HepG2 (cell line): ENCODE measurements at regions not wholly inside any gene's neighbourhood (a gene's known extent, or its start where the extent isn't known, plus 50 kb on each side); places are given as distances from the start of the nearest gene placed in this dataset.

Source experiments
- ATAC-seq: fragments of 200-7000 bp; cut with Tn5 transposase; 3 replicates; pipeline ENCODE4 v1.9.1; 2020; ENCODE audit warnings: mild to moderate bottlenecking, moderate library complexity
- BruUV-seq: library from RNA; stranded (reverse); fragments of 400-500 nt; replicated peaks from 2 replicates; lab custom pipeline; 2021; lab: Mats Ljungman, UMichigan
- CTCF ChIA-PET: fragments of 300-600 bp; formaldehyde crosslinking; extraction: SDS; loops from one replicate; lab custom pipeline; 2021; ENCODE audit warnings: low total read pairs, inconsistent platforms, low intra/inter-chr PET ratio; lab: Yijun Ruan, JAX
- POLR2A ChIA-PET: fragments of 350-600 bp; sonication (Branson Sonifier 250); formaldehyde crosslinking; loops from one replicate; lab custom pipeline; 2020; ENCODE audit warnings: antibody characterized with exemption, inconsistent platforms; lab: Yijun Ruan, JAX
- DNase-seq: peaks from one replicate; pipeline ENCODE4 v3.0.0-alpha.2; 2015; ENCODE audit warnings: low spot score
- FAIRE-seq: peaks from 3 replicates; lab custom pipeline; 2011; peaks lifted over from hg19 to GRCh38; lab: Jason Lieb, UNC
- H2AFZ ChIP-seq: one replicate; pipeline ENCODE4 v1.6.1; 2011; ENCODE audit warnings: low read length, inconsistent platforms
- H3K27ac ChIP-seq: fragments of 300-600 bp; 3 replicates; pipeline ENCODE4 v1.8.0; 2011; ENCODE audit warnings: mixed run types, mild to moderate bottlenecking, mixed read lengths, low read length, inconsistent platforms; ENCODE audit not compliant: insufficient read depth; ENCODE audit errors: extremely low read length
- H3K27me3 ChIP-seq, 2 experiments: fragments of 200-600 bp in 1 of 2; 2 replicates in 1 of 2; 3 replicates in 1 of 2; pipeline versions ENCODE4 v1.6.0 to v1.8.0; 2011; ENCODE audit warnings: low read length in 2 of 2, mild to moderate bottlenecking in 2 of 2, moderate library complexity in 2 of 2, inconsistent platforms in 1 of 2; ENCODE audit not compliant: insufficient read depth in 2 of 2, control insufficient read depth in 1 of 2
- H3K36me3 ChIP-seq, 2 experiments: fragments of 200-600 bp in 1 of 2; replicated peaks in 1 of 2; 2 replicates in 1 of 2; 3 replicates in 1 of 2; pipeline versions ENCODE4 v1.5.1 to v1.8.0; 2011; ENCODE audit warnings: low read length in 2 of 2, inconsistent platforms in 1 of 2; ENCODE audit not compliant: insufficient read depth in 2 of 2, control insufficient read depth in 1 of 2
- H3K4me1 ChIP-seq: 2 replicates; pipeline ENCODE4 v1.5.1; 2012; ENCODE audit warnings: low read length, inconsistent platforms; ENCODE audit not compliant: insufficient read depth
- H3K4me2 ChIP-seq: 2 replicates; pipeline ENCODE4 v1.6.0; 2011; ENCODE audit warnings: low read depth, low read length, inconsistent platforms
- H3K4me3 ChIP-seq, 3 experiments: fragments of 200-600 bp in 1 of 3; sonication (generic), shearing (Covaris generic) in 1 of 3; replicated peaks in 1 of 3; 2 replicates each; pipeline ENCODE4 v1.5.1; 2011 to 2016; ENCODE audit warnings: low read length in 3 of 3, inconsistent platforms in 2 of 3, low read depth in 2 of 3, mild to moderate bottlenecking in 2 of 3, control low read depth in 1 of 3, mixed read lengths in 1 of 3; ENCODE audit not compliant: insufficient read depth in 1 of 3
- H3K79me2 ChIP-seq: one replicate; pipeline ENCODE4 v1.6.1; 2011; ENCODE audit warnings: low read length, inconsistent platforms; ENCODE audit not compliant: insufficient read depth
- H3K9ac ChIP-seq: 2 replicates; pipeline ENCODE4 v1.6.0; 2011; ENCODE audit warnings: mild to moderate bottlenecking, low read depth, low read length, inconsistent platforms; ENCODE audit not compliant: insufficient read depth
- H3K9me3 ChIP-seq: 2 replicates; pipeline ENCODE4 v1.5.1; 2012; ENCODE audit warnings: mild to moderate bottlenecking, low read length
- H4K20me1 ChIP-seq: 2 replicates; pipeline ENCODE4 v1.6.0; 2011; ENCODE audit warnings: inconsistent platforms, mild to moderate bottlenecking, low read length, moderate library complexity; ENCODE audit not compliant: insufficient read depth
- HNF1A ChIP-seq, 2 experiments: sonication (generic) in 1 of 2; formaldehyde crosslinking in 1 of 2; IDR thresholded peaks; 2 replicates each; pipeline versions ENCODE4 v1.4.0 to v1.6.1; 2016 to 2020; ENCODE audit warnings: borderline replicate concordance in 1 of 2, low read depth in 1 of 2, mild to moderate bottlenecking in 1 of 2, missing genetic modification reagents in 1 of 2
- ZNF350 ChIP-seq: sonication (generic); formaldehyde crosslinking; IDR thresholded peaks from 2 replicates; pipeline ENCODE4 v1.4.0; 2020; ENCODE audit warnings: mild to moderate bottlenecking, low read depth, missing genetic modification reagents, borderline replicate concordance
- ZNF556 ChIP-seq: sonication (generic); formaldehyde crosslinking; IDR thresholded peaks from 2 replicates; pipeline ENCODE4 v1.4.0; 2020; ENCODE audit warnings: mild to moderate bottlenecking, missing genetic modification reagents, borderline replicate concordance
- WGBS: methylation state at CpG from one replicate; pipeline ENCODE4 v1.1.6; 2017; ENCODE audit warnings: low lambda C conversion rate; 5-methylcytosine and 5-hydroxymethylcytosine counted together
- in situ Hi-C: cut with HindIII; loops from 2 replicates; pipeline ENCODE4 v1.10.0; 2017; ENCODE audit warnings: low pct_unique_long_range_greater_than_20kb; ENCODE audit not compliant: extremely low pct_ligation_motif_present
- intact Hi-C: fragments of 100-400 bp; cut with micrococcal nuclease; formaldehyde crosslinking; loops from one replicate; pipeline ENCODE4 v1.10.0; 2022; ENCODE audit not compliant: unreplicated experiment
- TF ChIP-seq, protein P1 (sequence below), 2 experiments: sonication (generic) in 1 of 2; formaldehyde crosslinking in 1 of 2; IDR thresholded peaks; 2 replicates each; pipeline versions ENCODE4 v1.6.1 to v1.9.0; 2014 to 2022; ENCODE audit warnings: antibody characterized with exemption in 1 of 2, borderline replicate concordance in 1 of 2, inconsistent platforms in 1 of 2, low read depth in 1 of 2, missing genetic modification reagents in 1 of 2
- TF ChIP-seq, protein P2 (sequence below), 2 experiments: IDR thresholded peaks; 2 replicates each; pipeline ENCODE4 v1.6.1; 2011 to 2012; ENCODE audit warnings: low read length in 2 of 2, borderline replicate concordance in 1 of 2, low read depth in 1 of 2, mild to moderate bottlenecking in 1 of 2, moderate library complexity in 1 of 2

- intact Hi-C loops, result loop anchor here (1.0 to 10.0 kb wide), 4 partner anchors 10 to 972 kb away; no protein-coding TSS in a partner anchor
- in situ Hi-C loops, result loop anchor here (10.0 kb wide), 1 partner anchor 152 kb away; no protein-coding TSS in a partner anchor
- peaks cover 89% of the 10 kb centered on the region for H3K4me1 ChIP-seq
- no peaks in the 10 kb centered on the region for H3K36me3 ChIP-seq
- H3K27me3 ChIP-seq, result no peaks in the 10 kb centered on the region
- H2AFZ ChIP-seq, result no peak overlapping the region
- no peak overlapping the region for H3K9ac ChIP-seq
- FAIRE-seq (peak; percentile 79), ATAC-seq (peak; percentile 23; the same call in 1 of the 3 replicates), DNase-seq (peak; percentile 77)
- H3K27ac ChIP-seq, result no peak overlapping the region
- H3K4me3 ChIP-seq, result peak overlapping the region in 2 of 3 experiments; percentile 1 to 19; a peak in 2 of 6 replicates
- no TSS peak for BruUV-seq
- POLR2A ChIA-PET, result interaction anchor here (0.8 to 1.8 kb wide), 5 partner anchors 10 to 154 kb away, joined by 3 to 7 read pairs (median 4); no protein-coding TSS in a partner anchor
- no peaks in the 10 kb centered on the region for H3K9me3 ChIP-seq
- H3K4me2 ChIP-seq, result peak overlapping the region; percentile 53
- H4K20me1 ChIP-seq, result no peaks in the 10 kb centered on the region
- CTCF ChIA-PET, result interaction anchor here (1.2 to 2.1 kb wide), 3 partner anchors 14 to 238 kb away, joined by 3 to 10 read pairs (median 7); no protein-coding TSS in a partner anchor
- 26% methylated on average over 18 of the region's 21 CpGs for WGBS
- H3K79me2 ChIP-seq, result no peaks in the 10 kb centered on the region
- TF ChIP-seq HNF1A (IDR thresholded peaks at IDR 0.05; ENCODE audit: low read depth) (no peak), HNF1A (CRISPR knock-in tag; IDR thresholded peaks at IDR 0.05; ENCODE audit: borderline replicate concordance) (no peak), ZNF350 (CRISPR knock-in tag) (0 out of 2 replicates have a peak, but pooled peaks have one; percentile 13), ZNF556 (CRISPR knock-in tag) (peak; percentile 53; the same call in 1 of the 2 replicates)
- TF ChIP-seq, protein P1, sequence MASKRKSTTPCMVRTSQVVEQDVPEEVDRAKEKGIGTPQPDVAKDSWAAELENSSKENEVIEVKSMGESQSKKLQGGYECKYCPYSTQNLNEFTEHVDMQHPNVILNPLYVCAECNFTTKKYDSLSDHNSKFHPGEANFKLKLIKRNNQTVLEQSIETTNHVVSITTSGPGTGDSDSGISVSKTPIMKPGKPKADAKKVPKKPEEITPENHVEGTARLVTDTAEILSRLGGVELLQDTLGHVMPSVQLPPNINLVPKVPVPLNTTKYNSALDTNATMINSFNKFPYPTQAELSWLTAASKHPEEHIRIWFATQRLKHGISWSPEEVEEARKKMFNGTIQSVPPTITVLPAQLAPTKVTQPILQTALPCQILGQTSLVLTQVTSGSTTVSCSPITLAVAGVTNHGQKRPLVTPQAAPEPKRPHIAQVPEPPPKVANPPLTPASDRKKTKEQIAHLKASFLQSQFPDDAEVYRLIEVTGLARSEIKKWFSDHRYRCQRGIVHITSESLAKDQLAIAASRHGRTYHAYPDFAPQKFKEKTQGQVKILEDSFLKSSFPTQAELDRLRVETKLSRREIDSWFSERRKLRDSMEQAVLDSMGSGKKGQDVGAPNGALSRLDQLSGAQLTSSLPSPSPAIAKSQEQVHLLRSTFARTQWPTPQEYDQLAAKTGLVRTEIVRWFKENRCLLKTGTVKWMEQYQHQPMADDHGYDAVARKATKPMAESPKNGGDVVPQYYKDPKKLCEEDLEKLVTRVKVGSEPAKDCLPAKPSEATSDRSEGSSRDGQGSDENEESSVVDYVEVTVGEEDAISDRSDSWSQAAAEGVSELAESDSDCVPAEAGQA (IDR thresholded peaks at IDR 0.05; ENCODE audit: low read depth), result no peak
- TF ChIP-seq, protein P1 (CRISPR knock-in tag; IDR thresholded peaks at IDR 0.05; ENCODE audit: borderline replicate concordance), result no peak
- TF ChIP-seq, protein P2, sequence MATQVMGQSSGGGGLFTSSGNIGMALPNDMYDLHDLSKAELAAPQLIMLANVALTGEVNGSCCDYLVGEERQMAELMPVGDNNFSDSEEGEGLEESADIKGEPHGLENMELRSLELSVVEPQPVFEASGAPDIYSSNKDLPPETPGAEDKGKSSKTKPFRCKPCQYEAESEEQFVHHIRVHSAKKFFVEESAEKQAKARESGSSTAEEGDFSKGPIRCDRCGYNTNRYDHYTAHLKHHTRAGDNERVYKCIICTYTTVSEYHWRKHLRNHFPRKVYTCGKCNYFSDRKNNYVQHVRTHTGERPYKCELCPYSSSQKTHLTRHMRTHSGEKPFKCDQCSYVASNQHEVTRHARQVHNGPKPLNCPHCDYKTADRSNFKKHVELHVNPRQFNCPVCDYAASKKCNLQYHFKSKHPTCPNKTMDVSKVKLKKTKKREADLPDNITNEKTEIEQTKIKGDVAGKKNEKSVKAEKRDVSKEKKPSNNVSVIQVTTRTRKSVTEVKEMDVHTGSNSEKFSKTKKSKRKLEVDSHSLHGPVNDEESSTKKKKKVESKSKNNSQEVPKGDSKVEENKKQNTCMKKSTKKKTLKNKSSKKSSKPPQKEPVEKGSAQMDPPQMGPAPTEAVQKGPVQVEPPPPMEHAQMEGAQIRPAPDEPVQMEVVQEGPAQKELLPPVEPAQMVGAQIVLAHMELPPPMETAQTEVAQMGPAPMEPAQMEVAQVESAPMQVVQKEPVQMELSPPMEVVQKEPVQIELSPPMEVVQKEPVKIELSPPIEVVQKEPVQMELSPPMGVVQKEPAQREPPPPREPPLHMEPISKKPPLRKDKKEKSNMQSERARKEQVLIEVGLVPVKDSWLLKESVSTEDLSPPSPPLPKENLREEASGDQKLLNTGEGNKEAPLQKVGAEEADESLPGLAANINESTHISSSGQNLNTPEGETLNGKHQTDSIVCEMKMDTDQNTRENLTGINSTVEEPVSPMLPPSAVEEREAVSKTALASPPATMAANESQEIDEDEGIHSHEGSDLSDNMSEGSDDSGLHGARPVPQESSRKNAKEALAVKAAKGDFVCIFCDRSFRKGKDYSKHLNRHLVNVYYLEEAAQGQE (IDR thresholded peaks at IDR 0.05; ENCODE audit: borderline replicate concordance in 1 of 2, low read depth in 1 of 2, low read length in 2 of 2), result peak; percentile 2 to 79
These were observed 63.6 kb upstream of the DLK1 start for GRCh38 chr14:100662879-100663760.
